M059J (cell line): ENCODE measurements at regions not wholly inside any gene's neighbourhood (a gene's known extent, or its start where the extent isn't known, plus 50 kb on each side); places are given as distances from the start of the nearest gene placed in this dataset.
A peak's percentile ranks its signal among the peaks of the same experiment; 100 is the strongest.

Experiments
- DNase-seq: peaks from one replicate; pipeline ENCODE4 v3.0.0-alpha.2; 2012; ENCODE audit warnings: low read depth

DNA sequence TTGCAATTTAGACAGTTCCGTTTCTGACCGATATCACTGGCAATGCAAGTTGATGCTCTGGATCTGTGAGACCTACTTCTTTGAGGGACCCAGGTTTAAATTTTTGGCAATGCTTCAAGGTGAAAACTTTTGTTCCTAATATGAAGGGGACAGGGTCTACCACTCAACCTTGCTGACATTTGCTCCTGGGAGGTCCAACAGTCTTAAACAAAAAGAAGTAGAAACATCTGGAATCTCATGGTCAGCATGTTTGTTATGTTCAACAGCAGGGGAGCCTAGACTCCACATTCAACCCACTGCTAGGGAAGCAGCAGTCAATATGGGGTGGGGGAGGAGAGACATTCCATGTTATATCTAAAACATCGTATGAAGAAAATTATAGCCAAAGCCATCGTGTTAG lies 196.4 kb downstream of the SIM1 start:
- DNase-seq: no peak

DNA sequence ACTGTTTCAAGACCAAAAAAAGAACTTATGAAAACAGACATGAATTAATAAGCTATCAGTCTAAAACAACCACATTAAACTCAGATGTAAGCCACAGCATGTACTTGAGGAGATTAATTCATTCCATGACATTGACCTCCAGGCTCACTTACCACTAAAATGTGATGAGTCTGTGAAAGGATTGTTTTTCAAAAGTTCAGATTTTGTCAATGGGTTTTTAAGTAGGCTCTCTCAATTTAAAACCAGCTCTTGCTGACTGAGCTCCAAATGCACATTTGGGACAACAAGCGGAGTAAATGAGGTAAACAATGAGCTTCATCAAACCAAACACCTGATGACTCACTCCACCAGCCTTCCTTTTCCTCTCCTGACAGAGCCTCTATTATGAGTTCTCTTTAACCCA lies 197.0 kb downstream of the SIM1 start:
- peak; percentile 90 for DNase-seq

- peak; percentile 32 for DNase-seq
Measured at GRCh38 chr6:100266494-100267401, 198.0 kb downstream of the SIM1 start.

- no peak for DNase-seq
Measured at GRCh38 chr6:100262086-100262485, 202.6 kb downstream of the SIM1 start.

GRCh38 chr6:100261486-100261885 lies 203.2 kb downstream of the SIM1 start:
- no peak for DNase-seq

DNA sequence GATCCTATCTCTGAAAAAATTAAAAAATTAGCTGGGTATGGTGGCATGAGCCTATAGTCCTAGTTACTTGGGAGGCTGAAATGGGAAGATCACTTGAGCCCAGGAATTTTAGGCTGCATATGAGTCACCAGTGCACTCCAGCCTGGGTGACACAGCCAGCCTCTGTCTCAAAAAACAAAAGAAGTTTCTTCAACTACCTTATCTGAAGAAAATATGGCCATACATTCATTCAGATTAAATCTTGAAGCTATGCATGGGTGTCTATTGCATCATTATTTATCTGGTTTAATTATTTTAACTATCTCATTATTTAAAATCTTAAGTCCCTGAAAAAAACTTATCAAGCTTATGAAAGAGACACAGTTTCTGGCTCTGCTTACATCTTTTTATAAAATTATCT lies 204.1 kb downstream of the SIM1 start:
- DNase-seq: peak; percentile 71

DNA sequence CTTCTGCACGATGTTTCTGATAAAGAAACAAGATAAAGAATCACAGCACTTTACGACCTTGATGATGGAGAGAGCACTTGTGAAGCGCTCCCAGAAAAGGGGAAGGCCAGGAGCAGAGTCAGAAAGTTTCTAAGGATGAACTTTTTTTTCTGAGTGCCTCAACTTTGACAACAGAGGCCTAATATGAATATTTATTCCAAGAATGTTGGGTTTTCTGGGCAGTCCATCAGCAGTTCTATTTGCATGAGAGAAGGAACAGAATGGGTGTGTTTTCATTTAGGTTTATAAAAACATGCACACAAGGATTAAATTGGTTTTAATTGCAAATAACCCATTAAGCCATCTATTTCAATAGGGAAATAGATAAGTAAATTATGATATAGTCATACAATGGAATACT lies 204.9 kb downstream of the SIM1 start:
- no peak for DNase-seq

DNA sequence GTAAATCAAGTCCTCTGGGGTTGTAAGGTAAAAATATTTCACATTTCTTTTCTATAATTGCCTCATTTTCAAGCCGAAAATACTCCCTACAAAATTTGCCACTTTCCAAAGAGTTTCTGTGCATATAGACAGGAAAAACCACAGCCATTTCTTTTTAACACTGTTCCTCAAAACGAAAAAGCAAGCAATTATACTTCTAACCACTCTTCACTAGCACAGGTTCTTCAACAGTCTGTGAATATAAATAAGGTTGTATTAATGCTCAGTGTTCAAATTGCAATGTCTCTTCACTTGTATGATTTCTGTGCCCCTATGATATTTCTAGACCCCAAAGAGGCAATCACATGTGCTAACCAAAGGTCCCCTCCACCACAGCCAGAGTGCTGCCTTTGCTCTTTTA lies 206.0 kb downstream of the SIM1 start:
- DNase-seq: no peak

DNA sequence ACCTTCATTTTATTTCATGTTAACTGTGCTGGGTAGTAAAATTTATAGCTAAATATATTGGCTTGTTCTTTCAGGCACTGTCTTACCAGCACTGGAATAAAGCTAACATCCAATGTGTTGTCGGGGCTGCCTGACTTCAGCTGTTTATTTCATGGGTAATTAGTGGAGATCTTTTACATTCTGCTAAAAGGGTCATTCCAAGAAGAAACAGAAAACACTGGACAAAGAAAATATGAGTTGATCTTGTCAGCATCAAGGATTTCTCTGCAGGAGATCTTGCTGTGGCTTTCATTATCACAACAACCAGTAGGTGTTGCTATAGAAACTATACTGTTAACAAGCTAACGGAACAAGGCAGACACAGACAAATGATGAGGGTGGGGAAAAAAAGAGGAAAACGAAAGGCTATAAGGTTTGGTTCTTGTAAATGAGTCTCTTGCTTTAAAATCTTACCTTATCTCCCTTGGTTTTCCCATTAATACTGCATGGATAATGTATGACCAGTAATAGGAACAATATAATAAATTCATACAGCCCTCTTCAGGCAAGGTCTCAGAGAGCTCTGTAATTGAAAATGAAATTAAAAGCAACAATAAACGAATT lies 206.8 kb downstream of the SIM1 start:
- peak; percentile 92 for DNase-seq

GRCh38 chr6:100255701-100256100 lies 209.0 kb downstream of the SIM1 start:
- no peak for DNase-seq

DNA sequence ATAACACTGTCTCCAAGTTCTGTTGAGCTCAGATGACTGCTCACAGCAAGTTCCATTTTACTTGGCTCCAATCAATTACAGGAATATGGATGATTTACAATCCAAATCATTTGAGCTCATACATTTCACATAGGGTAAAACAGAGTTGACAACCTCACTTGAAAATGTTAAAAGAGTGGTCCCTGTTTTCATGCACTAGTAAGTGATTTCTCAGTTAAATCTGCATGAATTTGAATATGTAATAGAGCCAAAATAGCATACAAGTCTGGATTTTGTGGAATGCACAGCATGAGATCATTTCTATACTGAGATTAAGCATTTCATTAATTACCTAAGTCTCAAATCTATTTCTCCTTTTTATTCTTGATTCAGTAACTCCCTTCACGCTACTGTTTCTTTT lies 217.6 kb downstream of the SIM1 start:
- no peak for DNase-seq

DNA sequence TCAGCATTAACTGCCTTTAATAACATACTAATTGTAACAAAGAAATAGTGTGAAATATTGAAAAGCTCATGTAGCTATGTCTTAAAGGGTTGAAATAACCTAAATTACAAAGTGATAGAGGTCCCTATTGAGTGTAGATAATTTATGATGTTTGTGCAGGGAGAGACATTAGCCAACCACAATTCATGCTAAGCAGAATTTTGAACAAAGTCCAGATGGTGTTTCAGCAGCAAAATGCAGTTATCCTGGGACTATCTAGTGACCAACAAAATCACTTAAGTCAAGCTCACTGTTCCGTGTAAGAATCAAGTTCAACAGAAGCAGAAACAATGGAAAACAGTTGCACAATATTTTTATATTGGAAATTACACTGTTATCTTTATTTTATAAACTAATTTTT lies 218.5 kb downstream of the SIM1 start:
- DNase-seq: peak; percentile 66

DNA sequence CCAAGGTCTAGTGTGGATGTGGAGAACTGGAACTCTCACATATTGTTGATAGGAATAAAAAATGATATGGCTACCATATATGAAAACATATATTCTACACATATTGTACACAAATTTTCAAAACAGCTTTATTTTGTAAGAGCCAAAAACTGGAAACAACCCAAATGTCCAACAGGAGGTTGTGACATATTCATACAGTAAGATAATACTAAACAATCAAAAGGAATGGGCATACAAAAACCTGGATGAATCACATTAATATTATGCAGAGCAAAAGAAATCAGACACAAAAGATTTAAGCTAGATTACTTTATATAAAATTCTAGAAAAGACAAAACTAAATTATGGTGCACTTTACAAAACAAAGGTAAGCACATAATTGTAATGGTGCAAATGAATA lies 223.9 kb downstream of the SIM1 start:
- DNase-seq: no peak

GRCh38 chr6:100237821-100238220 lies 226.9 kb downstream of the SIM1 start:
- DNase-seq: no peak

GRCh38 chr6:100236389-100236788 lies 228.3 kb downstream of the SIM1 start:
- DNase-seq: no peak

- no peak for DNase-seq
Measured at GRCh38 chr6:100235631-100236030, 229.1 kb downstream of the SIM1 start.

GRCh38 chr6:100234625-100235024 lies 230.1 kb downstream of the SIM1 start:
- no peak for DNase-seq

- no peak for DNase-seq
Measured at GRCh38 chr6:100232781-100233573, 231.7 kb downstream of the SIM1 start.

- DNase-seq: peak; percentile 65
Measured at GRCh38 chr6:100230953-100231316, 233.8 kb downstream of the SIM1 start.

DNA sequence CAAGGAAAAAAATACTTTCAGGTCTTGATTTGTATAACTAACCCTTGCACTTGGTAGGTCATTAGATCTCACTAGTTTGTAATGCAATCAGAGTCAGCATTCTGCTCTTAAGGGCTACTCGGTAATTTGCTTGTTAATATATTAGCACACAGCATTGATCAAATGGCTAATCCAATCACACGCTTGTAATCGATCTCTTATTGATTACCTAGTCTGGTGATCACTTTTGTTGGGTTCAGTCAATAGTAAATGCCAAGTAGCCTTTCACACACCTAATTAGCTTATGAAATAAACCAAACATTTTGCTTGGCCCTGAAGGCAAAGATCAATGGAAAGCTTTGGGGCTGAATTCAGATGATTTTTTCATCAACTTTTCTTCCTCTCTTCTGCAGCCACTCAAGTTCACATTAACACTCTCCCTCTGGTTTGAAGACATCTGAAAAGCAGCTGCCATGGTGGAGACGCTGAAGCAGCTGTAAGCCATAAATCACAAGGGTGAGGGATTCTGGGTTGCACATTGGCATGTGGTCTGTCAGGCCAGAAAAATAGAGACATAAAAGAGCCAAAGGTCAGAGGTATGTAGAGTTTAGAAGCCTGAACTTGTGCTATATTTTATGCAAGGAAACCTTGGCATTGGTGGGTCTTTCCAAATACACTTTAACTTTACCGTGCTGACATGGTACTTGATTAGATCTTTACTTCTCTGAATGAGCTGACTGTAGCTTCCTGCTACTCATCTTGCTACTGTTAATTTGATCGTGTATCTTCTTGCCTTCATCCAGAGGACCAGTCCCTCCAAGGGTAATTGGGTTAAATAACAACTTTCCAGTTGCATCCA lies 234.4 kb downstream of the SIM1 start:
- peak; percentile 21 for DNase-seq

DNA sequence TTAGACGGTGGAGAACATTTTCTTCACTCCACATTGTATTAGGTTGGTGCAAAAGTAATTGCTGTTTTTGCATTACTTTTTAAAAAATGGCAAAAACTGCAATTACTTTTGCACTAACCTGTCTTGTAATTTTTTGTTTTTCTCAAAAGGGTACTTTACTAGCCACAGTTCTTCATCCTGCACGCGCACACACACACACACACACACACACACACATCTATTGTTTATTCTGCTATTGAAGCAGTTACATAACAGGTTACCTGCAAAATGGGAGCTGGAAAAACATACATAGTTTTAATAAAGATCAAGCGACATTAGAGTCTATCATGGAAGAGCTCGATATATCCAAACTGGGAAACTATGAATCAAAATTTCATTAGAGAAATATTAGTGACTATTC lies 235.2 kb downstream of the SIM1 start:
- DNase-seq: no peak
